ENCODE measurements at regions not wholly inside any gene's neighbourhood (a gene's known extent, or its start where the extent isn't known, plus 50 kb on each side); places are given as distances from the start of the nearest gene placed in this dataset.
"Not testable (repeated sequence)": the region's sequence is repeated elsewhere in the genome, so short reads cannot be mapped to it uniquely, and the experiment has no call there.

DNA sequence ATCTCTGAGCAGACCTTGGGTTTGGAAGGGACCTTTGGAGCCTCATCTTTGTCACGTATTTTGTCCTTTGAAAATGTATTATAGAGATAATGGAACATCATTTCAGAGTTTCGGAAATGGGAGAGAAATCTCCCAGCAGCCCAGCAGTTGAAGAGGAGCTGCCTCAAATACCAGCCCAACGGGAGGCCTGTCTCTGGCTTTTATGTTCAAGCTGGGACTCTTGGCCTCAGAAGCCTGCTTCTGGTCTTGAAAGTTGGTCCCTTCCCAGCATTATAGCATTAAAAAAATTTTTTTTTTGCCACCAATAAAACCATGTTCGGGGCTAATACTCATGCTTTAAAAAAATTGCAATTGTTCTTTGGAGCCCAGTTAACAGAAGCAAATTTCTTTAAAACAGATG is 73.4 kb upstream of the CTBP2 start:
- DNase-seq = no peak

DNA sequence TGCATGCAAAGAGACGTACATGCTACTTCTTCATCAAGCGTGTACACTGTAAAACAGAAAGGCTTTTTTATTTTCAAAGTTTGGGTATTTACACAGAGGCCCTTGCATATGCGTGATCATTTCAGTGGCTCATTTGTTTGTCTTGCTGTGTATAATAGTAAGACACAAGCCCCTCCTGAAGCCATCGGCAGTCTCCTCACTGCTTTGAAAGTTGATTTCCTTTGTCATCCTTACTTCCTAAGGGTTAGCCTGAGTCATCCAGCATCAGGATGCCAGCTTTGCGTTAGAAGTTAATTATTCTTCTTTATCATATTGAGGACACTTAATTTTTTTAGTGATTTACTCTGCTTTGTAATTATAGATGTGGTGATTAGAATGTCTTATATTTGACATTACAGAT is 72.5 kb upstream of the CTBP2 start:
- DNase-seq = peak in 1 of 2 experiments; percentile 1

DNA sequence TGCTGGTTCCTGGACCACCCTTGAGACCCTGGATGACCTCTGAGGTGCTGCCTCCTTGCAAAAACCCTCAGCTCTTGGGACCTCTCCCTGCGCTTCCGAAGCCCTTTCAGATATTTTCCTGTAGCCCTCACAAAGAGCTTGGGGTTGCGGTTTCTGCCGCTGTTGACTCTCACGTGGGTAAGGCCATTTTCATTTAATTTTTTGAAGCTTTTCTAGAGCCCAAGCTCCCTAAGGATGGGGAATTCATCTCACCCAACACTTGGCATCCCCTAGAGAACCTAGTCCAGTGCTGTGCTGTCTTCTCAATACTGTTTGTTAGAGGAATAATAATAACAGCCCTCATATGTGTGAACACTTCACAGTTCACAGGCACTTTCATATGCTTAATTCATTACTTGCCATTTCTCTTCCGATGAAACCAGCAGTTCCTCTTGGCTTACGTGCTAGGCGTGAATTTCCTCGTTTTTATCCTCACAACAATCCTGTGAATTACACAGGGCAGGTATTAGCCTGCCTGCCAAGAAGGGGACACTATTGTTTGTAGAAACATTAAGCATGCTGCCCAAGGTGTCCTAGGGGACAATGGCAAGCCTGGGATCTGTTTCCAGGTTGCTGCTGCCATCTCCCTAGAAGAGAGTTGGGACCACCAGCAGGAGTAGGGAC is 71.6 kb upstream of the CTBP2 start:
- no peak for DNase-seq

DNA sequence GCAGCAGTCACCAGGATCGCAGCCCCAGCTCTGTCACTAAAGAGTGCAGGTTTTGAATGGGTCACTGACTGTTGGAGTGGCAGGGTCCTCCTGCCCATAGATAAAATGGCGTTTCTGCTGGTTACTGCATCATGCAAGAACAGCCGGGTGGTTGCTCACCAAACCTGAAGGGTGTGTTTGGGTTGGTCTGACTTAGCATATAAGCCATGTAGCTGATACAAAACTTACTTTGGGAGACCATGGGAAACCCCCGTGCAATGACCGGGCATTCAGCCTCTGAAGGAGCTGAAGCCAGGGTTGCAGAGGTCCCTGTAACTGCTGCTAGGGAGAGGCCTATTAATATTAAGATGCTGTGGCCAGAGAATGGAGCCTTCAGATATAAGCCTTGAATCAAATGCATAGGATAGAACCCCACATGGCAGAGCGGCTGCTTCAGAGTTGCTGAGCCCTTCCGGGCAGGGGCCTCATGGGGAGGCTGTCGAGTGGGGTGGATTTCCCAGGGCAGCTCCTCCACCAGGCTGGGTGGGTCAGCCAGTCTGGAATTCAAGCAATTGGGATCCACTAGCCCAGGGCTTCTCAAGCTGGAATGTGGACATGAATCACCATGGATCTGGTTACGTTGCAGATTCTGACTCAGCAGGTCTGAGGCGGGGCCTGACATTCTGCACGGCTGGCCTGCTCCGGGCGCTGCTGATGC is 70.9 kb upstream of the CTBP2 start:
- peak; percentile 62 to 84 for DNase-seq

DNA sequence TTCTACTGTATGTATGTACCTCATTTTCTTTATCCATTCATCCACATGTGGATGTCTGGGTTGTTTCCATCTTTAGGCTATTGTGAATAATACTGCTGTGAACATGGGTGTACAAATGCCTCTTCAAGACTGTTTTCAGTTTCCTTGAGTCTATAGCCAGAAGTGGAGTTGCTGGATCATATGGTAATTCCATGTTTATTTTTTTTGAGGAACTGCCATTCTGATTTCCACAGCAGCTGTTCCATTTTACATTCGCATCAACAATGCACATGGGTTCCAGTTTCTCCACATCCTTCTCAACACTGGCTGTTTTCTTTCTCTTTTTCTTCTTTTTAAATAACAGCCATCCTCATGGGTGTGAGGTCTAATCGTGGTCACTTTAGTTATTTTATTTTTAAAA is 69.9 kb upstream of the CTBP2 start:
- no peak for DNase-seq

DNA sequence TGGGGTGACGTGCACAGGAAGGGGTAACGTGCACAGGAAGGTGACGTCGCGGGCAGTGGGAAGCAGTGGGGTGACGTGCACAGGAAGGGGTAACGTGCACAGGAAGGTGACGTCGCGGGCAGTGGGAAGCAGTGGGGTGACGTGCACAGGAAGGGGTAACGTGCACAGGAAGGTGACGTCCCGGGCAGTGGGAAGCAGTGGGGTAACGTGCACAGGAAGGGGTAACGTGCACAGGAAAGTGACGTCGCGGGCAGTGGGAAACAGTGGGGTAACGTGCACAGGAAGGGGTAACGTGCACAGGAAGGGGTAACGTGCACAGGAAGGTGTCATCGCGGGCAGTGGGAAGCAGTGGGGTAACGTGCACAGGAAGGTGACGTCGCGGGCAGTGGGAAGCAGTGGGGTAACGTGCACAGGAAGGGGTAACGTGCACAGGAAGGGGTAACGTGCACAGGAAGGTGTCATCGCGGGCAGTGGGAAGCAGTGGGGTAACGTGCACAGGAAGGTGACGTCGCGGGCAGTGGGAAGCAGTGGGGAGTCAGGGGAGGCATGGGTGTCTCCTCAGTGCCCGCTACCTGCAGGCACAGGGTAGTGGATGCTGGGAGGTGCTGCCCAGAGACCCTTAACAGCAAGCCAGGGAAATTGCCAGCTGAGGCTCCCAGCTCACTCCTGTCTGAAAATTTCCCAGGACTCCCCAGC is 68.0 kb upstream of the CTBP2 start:
- not testable (repeated sequence) for DNase-seq

DNA sequence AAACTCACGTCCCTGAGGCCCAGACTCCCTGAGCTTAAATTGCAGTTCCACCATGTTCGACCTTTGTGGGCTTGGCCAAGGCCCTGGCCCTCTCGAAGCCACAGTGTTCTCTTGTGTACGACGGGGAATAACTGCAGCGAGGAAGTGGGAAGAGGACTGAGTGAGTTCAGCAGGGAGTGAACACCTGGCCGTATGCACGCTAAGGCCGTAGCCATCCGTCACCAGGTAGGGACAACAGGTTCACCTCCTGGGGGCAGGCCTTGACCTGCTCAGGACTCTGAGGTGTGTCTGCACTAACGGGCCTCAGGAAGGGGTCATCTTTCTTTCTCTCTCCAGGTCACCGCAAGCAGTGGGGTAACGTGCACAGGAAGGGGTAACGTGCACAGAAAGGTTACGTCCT is 67.2 kb upstream of the CTBP2 start:
- DNase-seq = no peak

DNA sequence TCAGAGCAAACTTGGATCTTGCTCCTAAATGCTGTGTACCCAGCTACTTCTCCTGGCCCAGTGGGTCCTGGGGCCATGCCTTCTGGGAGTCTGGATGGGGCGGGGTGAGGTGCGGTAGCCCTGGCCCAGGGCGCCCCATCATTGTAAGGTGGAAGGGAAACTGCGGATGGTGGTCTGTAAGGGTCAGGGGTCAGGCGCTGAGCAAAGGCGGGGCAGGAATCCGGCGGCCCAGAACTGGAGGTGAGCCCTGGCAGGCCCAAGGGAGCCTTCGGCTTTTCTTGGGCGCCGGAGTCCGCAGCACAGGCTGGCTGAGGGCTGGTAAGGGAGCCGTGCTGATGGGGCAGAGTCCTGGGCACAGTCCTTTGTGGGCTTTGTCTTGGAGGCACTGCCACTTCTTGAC is 66.5 kb upstream of the CTBP2 start:
- no peak for DNase-seq

DNA sequence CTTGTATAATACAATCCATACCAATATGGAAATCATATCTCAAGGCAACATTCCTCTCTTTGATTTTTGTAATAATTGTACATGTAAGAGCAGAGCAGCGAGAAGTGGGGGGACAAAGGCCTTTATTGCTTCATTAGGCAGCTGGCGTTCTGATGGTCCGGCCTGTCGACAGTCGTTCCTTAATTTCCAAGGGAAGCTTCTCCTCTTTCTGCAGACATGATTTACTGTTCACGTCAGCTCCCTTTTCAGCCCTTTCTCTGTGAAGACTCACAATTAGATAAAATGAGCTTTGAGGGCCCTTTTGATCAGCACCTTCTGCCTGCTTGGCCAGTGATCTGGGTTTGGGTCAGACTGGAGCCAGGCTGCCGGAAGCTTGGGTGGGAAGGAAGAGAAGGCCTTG is 65.6 kb upstream of the CTBP2 start:
- no peak for DNase-seq

DNA sequence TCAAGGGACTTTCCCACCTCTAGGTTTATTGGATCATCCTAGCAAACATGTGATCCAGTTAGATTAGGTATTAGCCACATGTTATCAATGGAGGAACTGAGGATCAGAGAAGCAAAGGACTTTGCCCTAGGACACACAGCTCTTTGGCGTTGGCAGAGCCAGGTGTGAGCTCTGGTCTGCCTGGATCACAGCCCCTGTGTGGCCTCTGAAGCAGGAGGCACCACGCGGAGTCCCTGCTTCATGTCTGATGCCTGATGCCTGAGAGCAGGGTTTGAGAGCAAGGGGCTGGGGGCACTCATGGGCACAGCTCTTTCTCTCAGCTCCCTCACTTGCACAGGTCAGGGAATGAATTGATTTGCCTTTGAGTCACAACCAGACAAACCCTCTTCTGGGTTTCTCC is 64.7 kb upstream of the CTBP2 start:
- DNase-seq = no peak

DNA sequence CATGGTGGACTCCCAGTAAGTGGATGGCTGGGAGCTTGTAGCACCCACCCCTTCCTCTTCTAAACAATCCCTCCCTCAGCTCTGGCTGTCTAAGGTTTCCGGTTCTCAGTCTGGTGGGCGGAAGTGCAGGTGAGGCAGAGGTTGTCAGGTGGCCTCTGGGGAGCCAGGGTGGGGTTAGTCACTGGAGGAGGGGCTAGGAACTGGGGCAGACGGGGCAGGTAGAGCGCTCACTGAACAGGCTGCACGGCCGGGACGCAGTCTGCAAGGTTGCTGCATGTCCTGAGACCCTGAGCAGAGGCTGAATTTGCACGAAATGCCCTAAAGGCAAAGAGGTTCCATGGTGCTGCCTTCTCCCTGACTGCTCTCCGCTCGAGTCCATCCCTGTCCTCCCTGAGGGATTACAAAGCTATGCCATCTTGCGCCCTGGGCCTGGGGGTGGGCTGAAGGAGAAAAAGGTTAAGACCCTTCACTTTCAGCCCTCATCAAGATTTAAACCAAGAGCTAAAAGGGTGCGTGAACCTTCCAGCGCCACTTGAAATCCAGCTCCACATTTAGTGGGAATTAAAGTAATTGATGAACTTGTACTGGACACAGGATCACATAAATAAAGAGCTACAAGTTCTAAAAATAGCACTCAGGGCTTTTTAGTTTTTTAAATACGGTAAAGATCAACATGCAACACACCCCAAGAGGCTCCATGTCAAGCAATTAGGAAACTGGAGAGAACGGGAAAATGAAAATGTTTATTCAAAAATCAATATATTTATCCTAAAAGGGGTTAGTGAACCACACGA is 62.3 kb upstream of the CTBP2 start:
- no peak for DNase-seq

DNA sequence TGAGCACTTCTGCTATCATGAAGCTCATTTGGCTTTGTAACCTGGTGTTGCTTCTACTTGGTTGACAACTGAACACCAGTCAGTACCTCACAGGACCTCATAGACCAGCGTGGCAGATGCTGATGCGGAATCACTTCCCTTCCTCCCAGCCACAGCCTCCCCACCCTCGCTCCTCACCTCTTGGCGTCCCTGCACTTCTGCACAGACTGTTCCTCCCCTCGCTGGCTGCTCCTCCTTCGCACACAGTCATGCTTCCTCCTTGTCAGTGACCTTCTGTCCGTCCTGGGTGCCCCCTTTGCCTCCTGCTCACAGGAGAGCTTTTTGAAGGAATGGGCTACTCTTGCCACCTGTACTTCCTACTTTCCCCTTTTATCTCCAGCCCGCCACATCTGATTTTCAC is 61.4 kb upstream of the CTBP2 start:
- DNase-seq = no peak

DNA sequence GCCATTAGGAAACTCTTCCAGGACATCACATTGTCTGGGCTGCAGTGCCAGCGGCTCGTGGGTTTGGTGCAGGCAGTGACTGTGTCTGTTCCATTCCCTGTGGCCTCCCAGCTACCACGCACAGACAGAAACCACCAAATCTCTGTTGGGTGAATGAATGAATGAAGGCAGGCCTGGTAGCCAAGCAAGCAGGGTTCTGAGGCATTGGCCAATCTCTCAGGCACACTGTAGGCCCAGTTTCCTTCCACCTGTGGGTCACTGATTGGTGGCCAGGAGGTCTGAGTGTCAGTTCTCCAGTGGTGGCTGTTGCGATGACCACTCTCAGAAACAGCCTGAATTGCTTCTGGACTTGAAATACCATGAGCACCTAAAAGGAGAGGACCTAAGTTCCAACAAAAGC is 59.4 kb upstream of the CTBP2 start:
- no peak for DNase-seq

DNA sequence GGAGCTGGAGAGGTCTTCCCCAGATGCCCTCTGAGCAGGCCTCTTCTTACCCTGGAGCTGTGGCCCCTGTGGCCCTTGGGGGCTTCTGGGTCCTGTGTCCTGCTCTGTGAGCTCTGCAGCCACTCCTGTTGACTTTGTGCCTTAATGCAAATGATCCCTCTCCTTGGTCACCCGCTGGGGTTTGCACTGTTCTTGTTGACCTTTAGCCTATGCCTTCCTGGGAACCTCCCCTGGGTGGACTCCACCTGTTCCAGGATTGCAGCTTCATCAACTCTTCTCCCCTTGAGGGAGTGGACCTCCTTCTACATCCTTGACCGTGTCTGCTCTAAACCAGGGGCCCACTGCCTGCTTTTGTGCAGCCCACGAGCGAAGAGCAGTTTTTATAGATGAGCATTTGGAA is 58.6 kb upstream of the CTBP2 start:
- no peak for DNase-seq

DNA sequence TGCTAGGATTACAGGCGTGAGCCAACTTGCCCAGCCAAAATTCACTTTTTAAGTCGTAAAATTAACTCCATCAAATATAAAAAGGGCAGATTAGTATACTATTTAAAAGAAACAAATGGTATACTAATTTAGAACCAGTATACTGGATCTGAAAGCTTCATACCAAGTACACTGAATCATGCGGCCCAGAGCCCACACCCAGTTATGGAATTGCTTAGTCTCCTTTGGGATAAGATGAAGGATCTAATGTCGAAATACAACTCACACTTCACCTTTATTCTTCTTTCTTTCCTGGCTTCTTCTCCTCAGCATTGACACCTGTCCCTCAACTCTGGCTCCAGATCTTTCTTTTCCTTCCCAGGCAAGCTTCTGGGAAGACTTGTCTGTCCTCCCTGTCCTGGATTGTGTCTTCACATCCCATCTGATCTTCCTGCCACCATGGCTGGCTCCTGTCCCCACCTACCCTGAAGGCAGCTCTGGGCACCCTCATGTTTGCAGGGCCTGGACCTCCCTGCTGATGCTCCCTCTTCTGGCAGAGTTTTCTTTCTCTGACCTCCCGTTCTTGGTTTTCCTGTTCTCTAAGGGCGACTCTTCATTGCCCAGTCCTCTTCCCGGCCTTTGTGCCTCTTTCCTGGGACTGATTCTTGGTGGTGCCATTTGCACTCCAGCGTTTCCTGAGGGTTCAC is 57.8 kb upstream of the CTBP2 start:
- DNase-seq = peak in 1 of 2 experiments; percentile 7

DNA sequence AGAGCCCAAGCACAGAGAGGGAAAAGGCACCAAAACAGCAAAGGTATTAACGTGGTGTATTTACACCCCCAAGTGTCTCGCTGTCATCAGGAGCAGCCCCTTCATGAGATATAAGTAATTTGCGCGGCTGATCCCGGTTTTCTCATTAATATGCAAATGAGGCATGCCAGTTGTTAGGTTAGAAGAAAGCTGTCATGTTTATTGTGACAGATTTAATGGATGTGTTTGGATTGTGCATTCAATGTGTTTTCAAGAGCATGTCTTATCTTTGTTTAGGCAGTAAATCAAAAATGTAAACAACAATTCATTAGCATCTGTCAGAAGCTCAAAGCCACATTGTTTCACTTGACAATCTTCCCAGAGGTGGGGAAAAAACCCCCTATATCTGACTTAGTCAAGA is 56.5 kb upstream of the CTBP2 start:
- no peak for DNase-seq

DNA sequence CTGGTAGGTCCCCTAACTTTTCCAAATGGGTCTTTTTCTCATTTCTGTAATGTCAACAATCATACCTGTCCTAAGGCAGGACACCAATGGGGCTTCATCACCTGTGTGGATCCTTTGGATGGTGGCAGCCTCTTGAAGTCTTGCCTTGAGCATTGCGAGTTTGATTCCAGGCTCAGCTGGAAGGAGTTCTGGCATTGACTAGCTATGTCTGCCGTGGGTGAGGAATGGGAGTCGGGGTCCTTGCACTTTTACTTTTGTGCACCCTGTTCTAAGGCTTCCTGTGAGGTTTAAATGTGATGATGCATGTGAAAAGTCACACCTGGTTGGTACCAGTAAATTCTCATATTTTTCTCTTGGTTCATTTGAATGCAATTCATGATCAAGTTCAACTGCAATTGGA is 55.9 kb upstream of the CTBP2 start:
- DNase-seq = no peak

DNA sequence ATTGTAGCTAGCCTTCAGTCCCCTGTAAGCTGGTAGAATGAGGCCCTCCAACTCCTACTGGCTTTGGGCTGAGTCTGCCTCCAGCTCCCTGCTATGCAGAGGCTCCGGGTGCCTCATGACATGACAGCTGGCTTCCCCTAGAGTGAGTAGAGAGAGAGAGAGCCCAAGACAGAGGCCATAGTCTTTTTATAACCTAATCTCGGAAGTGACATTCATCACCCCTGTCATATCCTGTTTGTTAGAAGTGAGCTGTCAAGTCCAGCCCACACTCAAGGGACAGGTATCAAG is 53.9 kb upstream of the CTBP2 start:
- no peak for DNase-seq

DNA sequence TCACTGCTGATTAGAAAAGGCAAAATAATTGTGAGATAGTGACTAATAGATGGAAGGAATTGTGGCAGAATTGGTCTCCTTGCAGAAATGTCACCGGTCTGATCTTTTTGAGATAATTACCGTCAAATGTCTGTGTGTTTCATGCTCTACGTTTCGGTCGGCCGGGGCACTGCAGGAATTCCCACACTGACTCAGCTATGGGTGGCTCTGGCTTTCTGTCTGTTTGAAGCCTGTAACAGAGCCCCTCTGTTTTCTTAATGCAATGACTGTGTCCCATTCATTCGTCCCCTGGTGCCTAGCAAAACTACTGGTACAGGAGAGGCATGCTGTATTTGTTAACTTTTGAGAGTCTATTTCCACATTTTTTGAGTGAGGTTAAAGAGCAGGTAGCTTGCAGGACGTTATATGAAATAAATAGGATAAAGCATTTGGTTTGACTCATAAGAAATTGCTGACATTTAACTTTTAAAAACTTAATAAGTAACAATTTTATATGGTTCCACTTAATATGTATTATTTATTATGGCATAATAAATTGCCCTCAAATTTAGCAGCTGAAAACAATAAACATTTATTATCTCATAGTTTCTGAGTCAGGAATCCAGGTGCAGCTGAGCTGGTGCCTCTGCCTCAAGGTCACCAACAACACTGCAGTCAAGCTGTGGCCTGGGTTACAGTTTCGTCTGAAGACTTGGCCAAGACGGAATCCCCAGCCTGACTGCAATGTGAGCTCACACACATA is 53.3 kb upstream of the CTBP2 start:
- DNase-seq = no peak

DNA sequence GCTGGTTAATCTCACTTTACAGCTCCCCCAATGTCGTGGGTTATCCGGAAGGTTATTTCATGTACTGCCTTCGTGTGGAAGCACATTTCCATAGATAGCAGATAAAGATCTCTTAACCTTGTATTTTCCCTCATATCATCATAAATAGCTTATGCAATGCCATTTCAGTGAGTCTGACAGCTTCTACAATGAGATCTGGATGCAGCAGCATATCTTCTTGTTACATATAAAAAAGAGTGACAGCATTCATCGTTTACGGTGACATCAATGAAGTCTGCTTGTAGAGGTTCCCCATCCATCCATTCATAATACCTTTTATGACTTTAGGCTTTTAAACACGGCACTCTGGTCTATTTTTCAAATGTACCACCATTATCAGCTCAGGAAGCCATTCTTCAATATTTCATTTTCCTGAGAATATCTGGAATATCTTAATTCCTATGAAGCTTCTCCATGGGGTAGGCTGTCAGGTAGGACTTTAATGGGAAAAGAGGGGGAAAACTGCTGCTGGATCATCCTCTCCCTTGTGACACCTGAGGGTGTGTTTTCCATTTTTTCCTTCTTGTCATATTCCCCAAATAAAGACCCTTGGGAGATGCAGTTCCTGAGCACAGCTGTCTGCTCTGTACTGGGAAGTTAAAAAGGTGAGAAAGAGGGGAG is 51.9 kb upstream of the CTBP2 start:
- no peak for DNase-seq
